Hematopoietic multipotent progenitor cell treated with erythropoietin and hydrocortisone succinate and interleukin-3 and kit ligand, for 8 days (in vitro differentiated cells): ENCODE measurements at regions not wholly inside any gene's neighbourhood (a gene's known extent, or its start where the extent isn't known, plus 50 kb on each side); places are given as distances from the start of the nearest gene placed in this dataset.

Experiments
- DNase-seq: peaks from one replicate; pipeline ENCODE4 v3.0.0-alpha.2; 2015

DNA sequence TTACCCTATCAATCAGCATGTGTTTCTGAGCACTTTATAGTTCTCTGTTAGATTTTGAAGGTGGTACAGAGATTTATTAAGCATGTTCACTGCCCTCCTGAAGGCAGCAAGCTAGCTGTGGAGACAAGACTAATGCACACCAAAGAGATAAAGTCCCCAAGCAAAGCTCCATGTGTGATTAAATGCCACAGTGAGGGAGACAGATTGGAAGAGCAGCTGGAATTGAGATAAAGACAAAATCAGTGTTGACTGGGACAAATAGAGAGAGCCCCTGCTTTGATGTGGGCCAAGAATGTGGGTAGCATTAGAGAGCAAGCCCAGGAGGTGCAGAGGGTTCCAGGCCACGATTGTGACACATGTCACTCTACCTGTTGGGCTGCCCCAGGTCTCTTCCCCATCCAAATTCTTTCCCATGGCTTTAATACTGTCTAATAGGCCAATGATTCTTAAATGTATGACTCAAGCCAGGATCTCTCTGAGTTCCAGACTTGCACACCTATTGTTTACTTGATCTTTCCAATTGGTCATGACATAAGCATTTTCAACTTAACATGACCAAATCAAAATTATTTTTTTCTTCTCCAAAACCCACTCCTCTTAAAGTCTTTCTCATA, 60.1 kb upstream of the ZC3H12C start:
- peak; percentile 4 for DNase-seq

DNA sequence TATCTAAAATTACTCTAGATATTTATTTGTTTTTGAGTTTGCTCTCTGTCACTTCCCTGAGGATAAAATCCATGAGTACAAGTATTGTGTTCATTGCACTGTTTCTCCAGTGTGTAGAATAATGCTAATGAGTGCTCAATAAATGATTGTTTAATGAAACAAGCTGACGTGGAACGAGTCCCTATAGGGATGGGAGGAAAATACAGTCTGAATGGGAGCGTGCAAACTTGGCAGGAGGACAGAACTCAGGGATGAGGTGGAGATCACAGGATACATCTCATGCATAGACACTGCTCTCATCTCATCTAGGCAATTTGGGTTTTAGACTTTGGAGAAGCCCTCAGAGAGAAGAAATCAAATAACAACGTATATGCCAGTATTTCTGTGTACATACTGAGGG, 58.4 kb upstream of the ZC3H12C start:
- DNase-seq = no peak

DNA sequence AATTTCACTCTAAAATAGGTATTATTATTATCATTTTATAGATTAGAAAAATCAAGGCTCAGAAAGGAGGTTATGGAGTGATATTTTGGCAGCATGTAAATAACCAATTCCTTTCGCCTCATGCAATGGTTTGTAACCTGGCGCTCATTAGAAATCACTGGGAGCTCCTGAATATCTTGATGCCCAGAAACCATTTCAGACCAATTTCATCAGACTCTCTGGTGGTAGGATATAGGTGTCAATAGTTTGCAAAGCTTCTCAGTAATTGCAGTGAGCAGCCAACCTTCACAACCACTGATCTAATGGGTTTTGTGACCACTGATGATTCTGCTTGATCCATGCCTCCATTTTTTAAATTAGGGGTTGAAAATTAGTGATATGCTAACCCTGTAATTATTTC, 57.8 kb upstream of the ZC3H12C start:
- DNase-seq = no peak

DNA sequence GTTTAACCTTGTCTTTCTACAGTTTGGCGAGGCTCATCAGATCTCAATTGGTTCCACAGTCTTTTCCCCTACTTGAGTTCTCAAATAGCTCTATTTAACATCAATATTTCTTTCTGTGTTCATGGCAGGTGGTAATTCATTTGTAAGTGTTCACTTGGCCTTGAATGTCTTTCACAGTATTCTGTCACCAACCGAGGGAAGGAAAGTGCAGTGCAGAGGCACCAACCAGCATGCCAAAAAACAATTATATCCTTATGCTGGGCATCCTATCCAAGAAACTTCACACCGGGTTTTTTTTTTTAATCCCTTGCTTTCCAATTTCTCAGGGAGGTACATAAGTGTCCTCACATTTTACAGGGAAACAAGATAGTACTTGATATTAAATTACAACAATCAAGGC, 55.0 kb upstream of the ZC3H12C start:
- DNase-seq = no peak
